Testis (tissue), 2 donors: ENCODE measurements at regions not wholly inside any gene's neighbourhood (a gene's known extent, or its start where the extent isn't known, plus 50 kb on each side); places are given as distances from the start of the nearest gene placed in this dataset.

Experiments
- CTCF ChIP-seq, 3 experiments: fragments of 450-650 bp in 2 of 3; fragments of 200-600 bp in 1 of 3; sonication (generic) in 1 of 3; IDR thresholded peaks; one replicate each; pipeline ENCODE4 v1.5.1; 2016 to 2019; ENCODE audit warnings: antibody characterized with exemption in 3 of 3, mild to moderate bottlenecking in 2 of 3, moderate library complexity in 1 of 3
- POLR2A ChIP-seq: fragments of 450-650 bp; IDR thresholded peaks from one replicate; pipeline ENCODE4 v1.6.1; 2017; ENCODE audit warnings: antibody characterized with exemption, mild to moderate bottlenecking, moderate library complexity

- no peak for TF ChIP-seq CTCF (IDR thresholded peaks at IDR 0.05)
- TF ChIP-seq POLR2A = no peak
These were observed 82.7 kb upstream of the SLC66A3 start for GRCh38 chr2:11072550-11072949.
